ENCODE measurements at regions not wholly inside any gene's neighbourhood (a gene's known extent, or its start where the extent isn't known, plus 50 kb on each side); places are given as distances from the start of the nearest gene placed in this dataset.

DNA sequence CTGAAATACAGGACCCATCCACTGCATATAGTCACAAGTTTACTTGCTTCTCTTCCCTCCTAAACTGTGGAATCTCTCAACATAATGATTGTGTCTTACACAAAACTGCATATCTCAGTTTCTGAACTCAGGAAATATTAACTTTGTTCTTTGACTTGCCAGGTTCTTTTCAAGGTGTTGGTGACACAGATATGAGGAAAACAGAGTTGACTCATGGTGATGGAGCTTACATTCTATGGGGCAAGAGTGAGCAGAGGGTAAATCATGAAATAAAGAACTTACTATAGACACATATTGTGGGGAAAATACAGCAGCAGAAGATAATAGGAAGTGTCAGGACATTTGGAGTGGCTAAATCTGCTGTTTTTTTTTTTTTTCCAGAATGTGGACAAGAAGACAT, 72.5 kb upstream of the IGFBP3 start:
- TF ChIP-seq CTCF (IDR thresholded peaks at IDR 0.05; ENCODE audit: extremely low read depth, low read depth, low read length), result no peak
- no peak overlapping the region for H3K4me3 ChIP-seq (ENCODE audit: insufficient read depth, low read length)
- H3K79me2 ChIP-seq (ENCODE audit: insufficient read depth, low read length), result no peaks in the 10 kb centered on the region
- H3K27me3 ChIP-seq (ENCODE audit: insufficient read depth, low read length), result no peaks in the 10 kb centered on the region
- H3K4me1 ChIP-seq (ENCODE audit: insufficient read depth, low read length), result no peaks in the 10 kb centered on the region
- no peak for DNase-seq (ENCODE audit: insufficient read length, low spot score, missing footprints)
- H3K27ac ChIP-seq (ENCODE audit: low read depth, low read length), result no peak overlapping the region
- H4K20me1 ChIP-seq (ENCODE audit: insufficient read depth, low read length), result no peaks in the 10 kb centered on the region
- no peak overlapping the region for H2AFZ ChIP-seq (ENCODE audit: low read length)
- H3K4me2 ChIP-seq (ENCODE audit: insufficient read depth, low read length), result no peak overlapping the region
- no peaks in the 10 kb centered on the region for H3K9me3 ChIP-seq (ENCODE audit: low read depth, low read length)
- no peaks in the 10 kb centered on the region for H3K36me3 ChIP-seq (ENCODE audit: insufficient read depth, low read length)

DNA sequence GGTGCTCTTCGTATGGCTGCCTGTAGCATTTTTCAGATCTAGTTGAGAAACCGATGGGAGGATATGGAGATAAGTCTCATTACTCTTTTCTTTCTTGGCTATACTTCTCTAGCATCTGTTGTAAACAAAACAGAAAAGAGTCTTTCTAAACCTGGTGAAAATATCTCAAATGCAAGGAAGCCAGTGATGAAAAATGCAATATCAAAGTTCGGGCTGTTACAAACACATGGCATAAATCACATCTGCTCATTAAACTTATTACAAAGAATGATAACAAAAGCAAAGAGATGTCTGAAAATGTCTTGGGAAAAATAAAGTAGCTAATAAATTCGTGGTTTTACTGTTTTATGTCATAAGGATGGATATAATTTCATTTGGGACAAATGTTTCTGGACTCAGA, 71.8 kb upstream of the IGFBP3 start:
- Histone ChIP-seq H3K4me1 (ENCODE audit: insufficient read depth, low read length) (no peaks in the 10 kb centered on the region), H3K36me3 (ENCODE audit: insufficient read depth, low read length) (no peaks in the 10 kb centered on the region), H4K20me1 (ENCODE audit: insufficient read depth, low read length) (no peaks in the 10 kb centered on the region), H3K9me3 (ENCODE audit: low read depth, low read length) (no peaks in the 10 kb centered on the region), H3K79me2 (ENCODE audit: insufficient read depth, low read length) (no peaks in the 10 kb centered on the region), H2AFZ (ENCODE audit: low read length) (no peak overlapping the region), H3K4me3 (ENCODE audit: insufficient read depth, low read length) (no peak overlapping the region), H3K27me3 (ENCODE audit: insufficient read depth, low read length) (no peaks in the 10 kb centered on the region), H3K27ac (ENCODE audit: low read depth, low read length) (no peak overlapping the region), H3K4me2 (ENCODE audit: insufficient read depth, low read length) (no peak overlapping the region)
- no peak for DNase-seq (ENCODE audit: insufficient read length, low spot score, missing footprints)
- TF ChIP-seq CTCF (IDR thresholded peaks at IDR 0.05; ENCODE audit: extremely low read depth, low read depth, low read length), result no peak

DNA sequence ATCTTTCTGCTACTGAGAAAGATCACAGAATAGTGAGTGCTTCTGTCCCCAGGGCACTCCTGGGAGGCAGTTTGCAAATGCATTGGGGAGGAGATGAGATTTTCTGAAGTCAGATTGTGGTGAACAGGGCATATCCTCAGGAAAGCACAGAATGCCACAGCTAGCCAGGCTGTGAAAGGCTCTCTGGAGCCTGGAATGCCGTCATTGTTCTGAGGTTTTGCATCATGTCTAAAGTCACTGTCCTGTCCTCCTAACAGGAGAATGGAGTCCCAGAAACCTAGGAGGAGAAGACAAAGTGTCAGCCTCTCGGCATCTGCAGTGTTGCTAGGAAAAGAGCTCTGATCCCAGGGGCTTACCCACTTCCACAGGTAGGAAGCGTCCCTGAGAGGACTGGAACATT, 69.2 kb upstream of the IGFBP3 start:
- no peak overlapping the region for H3K27ac ChIP-seq (ENCODE audit: low read depth, low read length)
- H3K36me3 ChIP-seq (ENCODE audit: insufficient read depth, low read length), result no peaks in the 10 kb centered on the region
- no peaks in the 10 kb centered on the region for H4K20me1 ChIP-seq (ENCODE audit: insufficient read depth, low read length)
- no peaks in the 10 kb centered on the region for H3K4me1 ChIP-seq (ENCODE audit: insufficient read depth, low read length)
- H3K9me3 ChIP-seq (ENCODE audit: low read depth, low read length), result no peaks in the 10 kb centered on the region
- H3K4me2 ChIP-seq (ENCODE audit: insufficient read depth, low read length), result no peak overlapping the region
- no peak for DNase-seq (ENCODE audit: insufficient read length, low spot score, missing footprints)
- H3K4me3 ChIP-seq (ENCODE audit: insufficient read depth, low read length), result no peak overlapping the region
- no peak for TF ChIP-seq CTCF (IDR thresholded peaks at IDR 0.05; ENCODE audit: extremely low read depth, low read depth, low read length)
- no peaks in the 10 kb centered on the region for H3K79me2 ChIP-seq (ENCODE audit: insufficient read depth, low read length)
- H2AFZ ChIP-seq (ENCODE audit: low read length), result no peak overlapping the region
- no peaks in the 10 kb centered on the region for H3K27me3 ChIP-seq (ENCODE audit: insufficient read depth, low read length)

GRCh38 chr7:45988405-45989057, 67.5 kb upstream of the IGFBP3 start:
- H3K27me3 ChIP-seq (ENCODE audit: insufficient read depth, low read length), result no peaks in the 10 kb centered on the region
- no peaks in the 10 kb centered on the region for H3K9me3 ChIP-seq (ENCODE audit: low read depth, low read length)
- H3K4me3 ChIP-seq (ENCODE audit: insufficient read depth, low read length), result no peak overlapping the region
- H3K36me3 ChIP-seq (ENCODE audit: insufficient read depth, low read length), result no peaks in the 10 kb centered on the region
- no peak for DNase-seq (ENCODE audit: insufficient read length, low spot score, missing footprints)
- H2AFZ ChIP-seq (ENCODE audit: low read length), result no peak overlapping the region
- no peak for TF ChIP-seq CTCF (IDR thresholded peaks at IDR 0.05; ENCODE audit: extremely low read depth, low read depth, low read length)
- H3K4me2 ChIP-seq (ENCODE audit: insufficient read depth, low read length), result no peak overlapping the region
- peaks cover 5% of the 10 kb centered on the region for H3K4me1 ChIP-seq (ENCODE audit: insufficient read depth, low read length)
- H4K20me1 ChIP-seq (ENCODE audit: insufficient read depth, low read length), result no peaks in the 10 kb centered on the region
- no peak overlapping the region for H3K27ac ChIP-seq (ENCODE audit: low read depth, low read length)
- no peaks in the 10 kb centered on the region for H3K79me2 ChIP-seq (ENCODE audit: insufficient read depth, low read length)

Data from osteoblast (primary cell).